DOHH2 (cell line): ENCODE measurements at regions not wholly inside any gene's neighbourhood (a gene's known extent, or its start where the extent isn't known, plus 50 kb on each side); places are given as distances from the start of the nearest gene placed in this dataset.

ENCODE experiments used
- CTCF ChIP-seq: fragments of 200-600 bp; sonication (generic); IDR thresholded peaks from one replicate; pipeline ENCODE4 v1.5.1; 2014; ENCODE audit warnings: antibody characterized with exemption, mild to moderate bottlenecking, low read depth, low read length; ENCODE audit not compliant: poor library complexity, severe bottlenecking
- EZH2phosphoT487 ChIP-seq: fragments of 200-600 bp; sonication (generic); IDR thresholded peaks from 2 replicates; pipeline ENCODE4 v1.6.1; 2017; ENCODE audit warnings: borderline replicate concordance, mild to moderate bottlenecking, antibody characterized with exemption, low read length, moderate library complexity, mixed read lengths

- TF ChIP-seq CTCF (no peak), EZH2phosphoT487 (no peak)
Measured at GRCh38 chr12:91434081-91434480, 251.5 kb upstream of the DCN start.
